ENCODE measurements at regions not wholly inside any gene's neighbourhood (a gene's known extent, or its start where the extent isn't known, plus 50 kb on each side); places are given as distances from the start of the nearest gene placed in this dataset.
"Not testable (repeated sequence)": the region's sequence is repeated elsewhere in the genome, so short reads cannot be mapped to it uniquely, and the experiment has no call there.

DNA sequence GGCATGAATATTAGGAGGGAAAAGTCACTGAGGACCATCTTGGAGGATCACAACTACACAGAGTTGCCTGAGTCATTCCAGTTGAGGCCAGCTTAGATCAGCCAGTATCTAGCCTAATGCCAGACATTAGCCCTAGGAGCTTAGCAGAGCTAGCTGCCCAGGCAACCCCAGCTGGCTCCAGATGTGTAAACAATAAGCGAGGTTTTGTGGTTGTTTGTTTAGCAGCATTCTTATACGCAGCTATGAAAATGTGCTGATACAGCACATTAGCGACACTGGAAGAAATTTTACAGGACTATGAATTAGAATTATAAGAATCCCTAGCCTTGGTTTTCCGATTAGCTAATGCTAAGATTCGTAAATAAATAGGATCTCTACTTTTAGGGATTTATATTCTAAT, 59.3 kb downstream of the BTBD3 start:
- no peak for DNase-seq

DNA sequence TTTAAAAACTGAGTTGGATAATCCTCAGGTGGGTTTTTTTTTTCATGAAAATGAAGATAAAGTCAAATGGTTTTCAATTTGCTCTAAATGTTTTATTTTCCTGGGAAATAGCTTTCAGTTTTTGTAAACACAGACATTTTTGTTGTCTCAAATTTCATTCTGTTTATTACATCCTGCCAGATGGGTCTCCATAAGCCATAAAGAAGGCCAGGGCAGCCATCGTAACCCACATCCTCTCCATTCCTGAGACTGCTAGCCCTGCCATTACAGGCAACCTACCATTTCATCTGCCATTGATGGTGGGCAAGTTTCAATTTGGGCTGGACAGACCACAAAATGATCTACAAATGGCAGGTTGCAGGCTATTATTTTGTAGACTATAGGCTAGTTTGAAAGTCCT, 60.8 kb downstream of the BTBD3 start:
- no peak for DNase-seq

DNA sequence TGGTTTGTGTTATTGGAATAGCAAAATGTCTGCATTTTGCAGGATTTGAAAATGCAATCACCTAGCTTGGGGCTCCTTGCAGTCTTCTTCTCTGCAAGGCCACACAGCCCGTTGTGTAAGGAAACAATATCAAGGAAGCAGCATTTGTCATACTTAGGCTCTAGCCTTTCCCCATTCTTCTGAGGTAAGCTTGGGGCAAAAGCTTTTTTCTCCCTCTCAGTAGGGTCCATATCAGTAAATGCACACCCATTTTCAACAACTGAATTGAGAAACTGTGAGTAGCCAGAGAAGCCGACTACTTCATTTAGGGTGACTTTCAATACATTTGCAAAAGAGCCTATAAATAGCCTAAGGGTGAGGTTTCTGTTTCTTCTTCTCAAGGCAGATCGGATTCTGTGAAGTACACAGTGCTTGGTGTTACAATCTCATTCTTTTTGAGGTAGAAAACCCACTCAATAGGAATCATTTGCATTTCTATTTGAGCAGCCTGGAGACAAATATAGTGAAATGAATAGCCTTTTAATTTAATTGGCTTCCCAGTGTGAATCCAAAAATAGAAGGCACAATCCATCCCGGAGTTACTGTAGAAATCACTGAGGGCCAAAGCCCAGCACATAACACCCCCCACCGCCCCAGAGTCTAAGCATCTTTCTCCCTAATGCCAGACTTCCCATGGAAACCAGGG, 61.8 kb downstream of the BTBD3 start:
- DNase-seq = no peak

DNA sequence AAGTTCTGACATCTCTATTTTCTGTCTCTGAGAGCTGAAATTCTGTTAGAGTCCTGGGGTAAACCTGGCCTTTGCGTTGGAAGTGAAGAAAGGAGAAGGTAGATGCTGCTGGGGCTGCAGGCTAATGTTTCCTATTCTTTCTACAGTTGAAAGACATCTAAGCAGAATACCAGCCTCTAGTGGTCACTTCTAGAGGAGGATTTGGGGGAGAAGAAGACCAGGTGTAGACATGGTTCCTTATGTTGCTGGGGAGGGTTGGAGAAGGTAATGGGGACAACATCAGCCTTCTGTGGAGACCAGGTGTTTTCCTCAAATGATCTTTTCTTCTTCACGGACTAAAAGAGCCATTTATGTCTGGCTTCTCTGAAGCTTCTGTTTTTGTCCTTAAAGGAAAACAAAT, 62.6 kb downstream of the BTBD3 start:
- DNase-seq = no peak

DNA sequence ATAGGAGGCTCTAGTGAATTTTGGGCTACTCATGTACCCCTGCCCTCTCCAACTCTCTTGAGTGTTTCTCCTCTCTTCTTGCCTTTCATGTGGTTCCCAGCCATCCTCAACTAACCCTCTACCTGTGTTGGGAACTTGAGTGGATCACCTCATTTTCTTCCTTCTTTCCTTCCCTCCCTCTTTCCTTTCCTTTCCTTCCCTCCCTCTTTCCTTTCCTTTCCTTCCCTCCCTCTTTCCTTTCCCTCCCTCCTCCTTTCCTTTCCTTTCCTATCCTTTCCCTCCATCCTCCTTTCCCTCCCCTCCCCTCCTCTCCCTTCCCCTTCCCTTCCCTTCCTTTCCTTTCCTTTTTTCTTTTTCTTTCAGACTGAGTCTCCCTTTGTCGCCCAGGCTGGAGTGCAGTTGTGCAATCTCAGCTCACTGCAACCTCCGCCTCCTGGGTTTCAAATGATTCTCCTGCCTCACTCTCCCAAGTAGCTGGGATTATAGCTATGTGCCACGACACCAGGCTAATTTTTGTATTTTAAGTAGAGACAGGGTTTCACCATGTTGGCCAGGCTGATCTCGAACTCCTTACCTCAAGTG, 63.8 kb downstream of the BTBD3 start:
- DNase-seq = no peak

DNA sequence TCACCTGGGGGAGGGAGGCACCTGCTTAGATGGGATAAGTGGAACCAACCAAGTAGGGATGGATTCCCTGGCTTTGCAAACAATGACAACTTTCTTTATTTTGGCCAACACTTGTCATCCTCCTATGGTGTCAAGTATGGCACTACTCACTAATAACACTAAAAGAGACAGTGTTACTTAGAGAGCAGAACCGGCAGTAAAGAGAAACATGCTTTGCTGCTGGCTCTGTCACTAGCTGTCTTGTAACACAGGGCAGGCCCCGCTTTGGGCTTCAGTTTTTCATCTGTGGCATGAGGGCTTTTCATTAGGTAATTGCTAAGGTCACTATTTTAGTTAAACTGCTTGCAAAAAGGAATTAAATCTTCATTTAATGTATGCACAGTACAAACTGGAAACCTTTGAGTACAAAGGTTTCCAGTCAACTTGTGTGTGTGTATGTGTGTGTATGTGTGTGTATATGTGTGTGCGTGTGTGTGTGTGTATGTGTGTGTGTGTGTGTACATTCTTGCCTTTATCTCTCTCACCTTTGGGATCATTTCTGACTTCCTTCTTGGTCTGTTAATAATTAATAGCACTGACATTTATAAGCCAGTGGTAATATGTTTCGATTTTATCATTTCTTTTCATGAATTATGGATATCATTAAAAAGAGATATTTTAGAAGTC, 64.7 kb downstream of the BTBD3 start:
- no peak for DNase-seq

DNA sequence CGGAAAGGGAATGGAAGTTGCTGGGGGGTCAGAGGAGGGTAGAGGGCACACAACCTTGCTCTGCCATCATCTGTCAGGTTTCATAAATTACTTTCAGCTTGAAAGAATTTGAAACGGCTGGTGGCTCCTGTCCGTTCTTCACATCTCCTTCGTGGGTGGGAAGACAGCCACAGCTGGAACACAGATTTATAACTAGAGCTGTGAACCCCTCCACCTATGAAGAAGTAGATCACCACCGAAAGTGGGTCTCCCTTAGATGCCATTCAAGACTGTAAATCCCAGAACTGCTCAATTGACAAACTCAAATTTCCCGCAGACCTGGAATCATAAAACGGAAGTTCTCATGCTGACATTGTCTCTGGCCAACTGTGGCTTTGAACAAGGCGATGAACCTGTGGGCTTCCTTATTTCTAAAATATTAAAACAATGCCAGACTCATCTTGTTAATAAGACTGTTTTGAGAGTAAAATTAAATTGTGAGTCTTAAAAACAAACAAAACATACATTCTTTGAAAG, 65.3 kb downstream of the BTBD3 start:
- DNase-seq = no peak

DNA sequence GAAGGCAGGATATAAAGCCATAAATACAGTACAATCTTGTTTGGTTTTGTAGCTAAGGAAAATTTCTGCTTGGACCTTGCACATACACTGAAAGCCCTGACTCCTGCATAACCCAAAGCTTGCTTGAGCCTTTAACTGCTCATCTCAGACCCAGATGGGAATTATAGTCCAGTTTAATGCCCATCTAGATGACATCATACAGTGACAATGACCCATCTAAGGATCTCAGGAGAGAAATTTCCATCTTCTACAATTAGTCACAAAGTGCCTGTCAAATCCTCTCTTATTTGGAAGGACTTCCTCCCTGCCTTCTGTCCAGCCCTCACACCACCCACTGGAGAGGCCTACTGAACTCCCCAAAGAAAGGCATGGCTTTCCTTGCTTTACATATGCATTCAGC, 69.3 kb downstream of the BTBD3 start:
- no peak for DNase-seq

DNA sequence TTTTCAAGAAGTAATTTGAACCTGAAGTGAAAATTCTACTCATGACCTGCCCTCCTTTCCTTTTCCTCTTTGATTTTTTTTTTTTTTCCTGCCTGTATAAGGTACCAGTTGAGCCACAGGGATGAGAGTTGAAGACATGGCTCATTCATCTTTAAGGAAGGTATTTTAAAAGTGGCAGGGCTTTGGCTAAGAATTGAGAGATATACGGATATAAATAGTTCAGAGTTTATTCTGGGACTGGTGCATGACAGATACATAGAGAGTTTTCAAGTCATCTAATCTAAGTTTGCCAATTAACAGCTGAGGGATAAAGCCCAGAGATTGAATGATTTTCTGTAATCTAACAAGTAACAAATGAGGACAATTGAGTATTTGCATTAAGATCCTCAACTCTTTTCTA, 69.8 kb downstream of the BTBD3 start:
- no peak for DNase-seq

DNA sequence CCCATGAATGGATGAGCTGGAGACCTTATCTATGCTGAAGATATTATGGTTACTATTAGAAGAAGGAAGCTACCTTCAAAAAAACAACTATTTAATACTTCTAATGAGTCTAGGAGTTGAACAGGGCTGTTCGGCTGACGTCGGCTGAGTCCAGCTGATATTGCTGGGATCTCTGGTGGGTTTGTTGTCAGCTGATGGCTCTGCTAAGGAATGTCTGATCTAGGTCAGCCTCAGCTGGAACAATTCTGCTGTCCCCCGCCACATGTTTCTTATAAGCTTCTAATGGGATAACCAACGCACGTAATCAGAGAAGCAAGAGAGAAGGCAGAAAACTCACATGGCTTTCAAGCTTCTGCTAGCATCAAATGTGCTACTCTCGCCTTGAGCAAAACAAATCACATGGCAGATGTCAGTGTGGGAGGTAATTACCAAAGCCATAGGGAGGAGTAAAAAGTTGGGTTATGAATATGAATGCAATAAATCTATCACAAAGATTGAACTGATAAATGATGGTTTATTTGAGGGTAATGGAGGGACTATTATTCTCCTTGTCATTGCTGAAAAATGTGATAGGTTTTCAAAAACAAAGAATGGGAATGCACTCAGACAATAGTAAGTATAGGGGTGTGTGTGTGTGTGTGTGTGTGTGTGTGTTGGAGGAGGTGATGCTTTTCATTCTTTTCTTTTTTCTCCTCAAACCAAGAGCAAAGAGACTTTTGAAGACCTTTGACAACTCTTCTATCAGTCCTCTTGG, 71.5 kb downstream of the BTBD3 start:
- DNase-seq = no peak

DNA sequence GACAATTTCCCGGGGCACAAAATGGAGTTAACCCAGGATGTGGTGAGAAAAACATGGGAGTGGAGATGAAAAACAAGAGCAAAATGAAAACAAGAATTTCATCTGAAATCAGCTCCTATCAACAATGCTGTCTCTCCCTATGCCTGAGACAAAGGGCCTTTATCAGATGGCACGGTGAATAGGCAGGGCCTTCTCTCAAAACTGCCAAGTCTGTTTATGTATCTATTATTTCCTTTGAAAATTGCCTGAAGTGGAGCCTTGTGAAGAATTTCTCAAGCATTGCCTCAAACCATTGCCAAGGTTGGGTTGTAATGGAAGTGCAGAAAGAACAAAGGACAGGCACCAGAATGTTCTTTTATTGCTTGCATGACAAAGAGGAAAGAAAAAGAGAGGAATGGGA, 74.7 kb downstream of the BTBD3 start:
- DNase-seq = no peak

DNA sequence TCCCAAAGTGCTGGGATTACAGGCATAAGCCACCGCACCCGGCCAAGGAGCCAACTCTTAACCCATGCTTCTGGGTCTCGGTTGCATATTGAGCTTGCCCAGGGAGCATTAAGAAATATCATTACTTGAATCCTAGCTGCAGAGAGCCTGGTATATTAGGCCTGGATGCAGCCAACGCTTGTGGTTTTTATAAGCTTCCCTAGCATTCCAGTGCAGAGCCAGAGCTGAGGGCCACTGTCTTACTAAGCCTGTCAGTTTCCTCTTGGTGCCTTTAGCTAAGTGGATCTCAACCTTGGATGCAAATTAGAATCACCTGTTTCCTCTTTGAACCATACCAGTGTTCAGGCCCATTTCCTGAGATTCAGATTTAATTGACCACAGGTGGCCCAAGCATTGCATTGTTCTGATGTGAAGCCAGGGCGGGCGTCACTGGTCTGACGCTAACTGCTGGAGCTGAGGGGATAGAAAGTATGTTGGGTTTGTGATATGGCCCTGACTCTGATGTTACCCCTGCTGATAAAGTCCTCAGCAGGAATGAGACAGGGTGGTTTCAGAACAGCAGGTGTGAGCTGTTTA, 76.3 kb downstream of the BTBD3 start:
- no peak for DNase-seq

DNA sequence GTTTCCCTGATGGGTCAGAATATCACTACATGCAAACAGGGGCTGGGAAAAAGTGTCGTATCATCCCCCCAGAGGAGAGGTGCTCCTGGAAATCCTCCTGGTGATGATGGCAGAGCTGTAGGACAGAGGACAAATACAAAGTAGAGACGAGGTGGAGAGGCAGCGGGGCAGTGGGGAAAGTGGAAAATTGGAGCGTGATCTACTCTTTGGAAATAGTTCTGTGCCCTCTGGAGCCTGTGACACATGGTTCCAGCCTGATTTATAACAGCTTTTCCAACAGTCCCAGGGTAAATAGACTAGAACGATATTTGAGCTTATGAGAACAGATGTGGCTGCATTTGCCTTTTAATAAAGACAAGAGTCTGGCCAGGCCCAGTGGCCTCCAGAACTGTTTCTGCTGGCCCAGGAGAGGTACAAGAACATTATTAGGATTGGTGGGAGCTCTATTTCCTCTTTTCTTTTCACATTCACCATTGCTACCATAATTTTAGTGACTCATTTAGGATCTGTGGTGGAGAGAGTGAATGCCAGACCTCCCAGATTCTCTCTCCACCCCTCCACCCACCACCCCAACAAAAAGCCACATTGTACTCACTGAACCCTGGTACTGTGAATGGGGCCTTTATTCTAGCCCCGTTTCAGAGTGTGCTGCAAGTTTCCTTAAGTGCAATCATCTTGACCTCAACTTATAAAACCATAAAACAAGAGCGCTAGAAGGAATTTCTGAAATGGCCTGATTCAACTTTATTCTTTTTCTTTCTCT, 78.3 kb downstream of the BTBD3 start:
- DNase-seq = no peak

DNA sequence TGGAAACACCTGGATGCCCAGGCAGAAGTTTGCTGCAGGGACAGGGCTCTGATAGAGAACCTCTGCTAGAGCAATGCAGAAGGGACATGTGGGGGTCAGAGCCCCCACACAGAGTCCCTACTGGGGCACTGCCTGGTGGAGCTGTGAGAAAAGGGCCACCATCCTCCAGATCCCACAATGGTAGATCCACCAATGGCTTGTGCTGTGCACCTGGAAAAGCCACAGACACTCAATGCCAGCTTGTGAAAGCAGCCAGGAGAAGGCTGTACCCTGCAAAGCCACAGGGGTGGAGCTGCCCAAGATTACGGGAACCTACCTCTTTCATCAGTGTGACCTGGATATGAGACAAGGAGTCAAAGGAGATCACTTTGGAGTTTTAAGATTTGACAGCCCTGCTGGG, 87.1 kb downstream of the BTBD3 start:
- DNase-seq = not testable (repeated sequence)

DNA sequence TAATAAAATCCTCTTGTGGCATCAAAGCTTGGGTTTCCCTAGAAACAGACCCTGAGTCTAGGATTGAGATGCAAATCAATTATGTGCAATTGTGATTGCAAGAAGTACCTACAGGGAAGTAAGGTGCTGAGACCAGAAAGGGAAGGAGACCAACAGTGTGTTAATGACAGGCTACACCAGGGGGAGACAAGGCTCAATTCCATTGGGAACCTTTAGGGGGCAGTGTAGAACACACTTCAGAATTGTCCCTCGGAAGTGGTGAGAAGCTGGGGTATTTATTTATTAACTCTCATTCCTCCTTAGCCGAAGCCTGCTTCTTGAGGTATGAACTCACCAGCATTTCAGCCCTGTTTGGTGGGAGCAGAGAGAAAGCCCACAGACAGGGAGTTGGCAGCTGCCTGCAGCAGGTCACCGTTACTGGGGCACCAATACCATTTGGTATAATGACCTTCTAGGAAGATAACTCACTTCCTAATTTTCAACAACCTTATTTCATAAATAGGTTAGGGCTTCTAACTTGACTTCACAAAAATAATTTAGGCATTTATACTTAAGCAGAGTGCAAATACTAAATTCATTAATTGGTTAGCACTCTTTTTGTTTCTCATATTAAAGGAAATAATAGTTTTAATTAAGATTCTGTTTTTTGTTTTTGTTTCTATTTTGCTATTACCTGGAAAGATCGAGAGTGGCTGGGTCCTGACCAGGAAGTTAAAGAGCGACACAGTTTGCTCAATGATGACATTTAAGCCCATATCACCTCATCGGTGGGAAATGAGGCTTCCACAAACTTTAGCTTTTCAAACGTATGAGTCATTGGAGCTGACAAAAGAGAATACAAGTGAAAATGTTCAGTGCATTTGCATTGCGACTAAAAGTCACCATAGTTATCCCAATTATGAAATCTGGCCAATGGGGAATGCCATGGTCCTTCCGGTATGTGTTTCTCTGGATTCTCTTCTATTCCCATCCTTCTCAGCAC, 94.8 kb downstream of the BTBD3 start:
- DNase-seq = peak; percentile 4 to 13

DNA sequence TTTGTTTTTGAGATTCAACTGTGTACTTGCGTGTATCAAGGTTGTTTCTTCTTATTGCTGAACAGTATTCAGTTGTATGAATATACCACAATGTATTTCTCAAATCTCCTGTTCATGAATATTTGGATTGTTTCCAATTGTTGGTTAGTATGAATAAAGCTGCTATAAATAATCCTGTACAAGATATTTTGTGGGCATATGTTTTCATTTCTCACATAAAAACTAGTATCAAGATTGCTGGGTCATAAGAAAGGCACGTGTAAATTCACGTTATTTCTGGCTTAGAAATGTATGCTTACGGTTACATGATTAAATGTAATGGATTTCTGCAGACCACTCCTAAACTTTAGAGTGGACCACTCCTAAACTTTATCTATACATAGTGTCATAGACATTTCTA, 96.6 kb downstream of the BTBD3 start:
- DNase-seq = no peak

DNA sequence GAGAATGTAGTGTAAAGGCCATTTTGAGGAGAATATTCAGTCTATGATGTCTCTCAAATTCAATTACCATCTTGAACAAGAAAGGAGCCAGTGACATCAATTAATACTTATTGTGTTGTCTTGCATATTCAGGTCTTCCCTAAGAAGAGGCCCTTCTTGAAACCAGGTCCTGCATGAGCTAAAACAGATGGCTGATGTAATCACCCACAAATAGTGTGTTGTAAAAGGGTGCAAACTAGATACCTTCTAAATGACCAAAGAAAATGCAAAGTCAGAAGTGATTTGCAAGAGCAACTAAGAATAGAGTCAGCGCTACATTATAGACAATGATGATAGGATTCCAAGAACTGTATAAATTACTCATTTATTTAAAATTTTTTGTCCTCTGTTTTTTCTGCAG, 97.0 kb downstream of the BTBD3 start:
- DNase-seq = no peak

DNA sequence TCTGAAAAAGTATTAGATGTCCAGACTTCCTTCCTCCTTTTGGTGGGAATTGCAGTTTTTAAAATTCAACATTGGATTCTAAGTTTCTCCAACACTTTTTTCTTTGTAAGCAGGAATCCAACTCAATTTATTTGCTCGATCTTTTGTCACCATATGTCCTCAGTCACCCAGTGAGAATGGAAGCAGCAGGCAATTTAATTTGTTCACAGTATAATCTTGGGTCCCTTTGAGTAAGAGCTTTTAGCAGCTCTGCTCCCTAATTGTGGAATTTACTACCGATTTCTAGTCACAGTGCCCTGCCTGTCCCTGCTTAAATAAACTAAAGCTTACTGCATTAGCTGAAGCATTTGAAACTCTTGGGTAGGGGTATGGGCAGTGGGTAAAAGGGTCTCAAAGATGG, 98.6 kb downstream of the BTBD3 start:
- no peak for DNase-seq

DNA sequence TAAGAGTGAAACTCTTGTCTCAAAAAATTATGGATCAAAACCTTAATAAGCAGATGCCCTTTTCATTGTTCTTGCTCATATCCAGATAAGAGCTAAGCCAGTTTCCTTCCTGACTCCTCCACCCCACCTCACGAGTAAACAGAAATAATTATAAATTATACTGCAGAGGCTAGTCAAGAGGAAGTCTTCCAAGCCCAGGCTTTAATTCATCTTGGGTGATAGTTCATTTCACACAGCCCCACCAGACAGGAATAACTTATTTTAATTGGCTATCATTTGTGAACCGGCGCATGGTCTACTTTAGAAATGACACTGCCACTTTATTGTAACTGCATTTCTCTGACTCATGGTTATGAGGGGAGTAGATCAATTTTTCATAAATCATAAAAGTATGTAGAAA, 102.0 kb downstream of the BTBD3 start:
- no peak for DNase-seq

DNA sequence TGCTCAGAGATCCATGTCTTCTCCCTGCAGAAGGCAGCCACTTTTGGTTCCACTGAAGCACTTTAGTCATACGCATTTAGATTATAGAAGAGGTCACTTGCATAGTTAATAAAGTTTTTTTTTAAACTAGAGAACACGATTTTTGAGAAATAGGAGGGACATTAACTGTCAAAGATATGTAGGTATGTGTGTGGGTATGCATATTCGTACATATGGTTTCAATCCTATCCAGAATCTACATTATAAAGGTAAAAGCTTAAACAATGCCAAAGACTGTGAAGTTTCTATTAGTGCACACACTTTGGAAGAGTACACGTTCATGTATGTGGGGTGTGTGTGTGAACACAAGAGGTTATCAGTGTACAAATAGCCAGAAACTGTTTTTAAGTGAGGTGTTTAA, 103.2 kb downstream of the BTBD3 start:
- DNase-seq = no peak

DNA sequence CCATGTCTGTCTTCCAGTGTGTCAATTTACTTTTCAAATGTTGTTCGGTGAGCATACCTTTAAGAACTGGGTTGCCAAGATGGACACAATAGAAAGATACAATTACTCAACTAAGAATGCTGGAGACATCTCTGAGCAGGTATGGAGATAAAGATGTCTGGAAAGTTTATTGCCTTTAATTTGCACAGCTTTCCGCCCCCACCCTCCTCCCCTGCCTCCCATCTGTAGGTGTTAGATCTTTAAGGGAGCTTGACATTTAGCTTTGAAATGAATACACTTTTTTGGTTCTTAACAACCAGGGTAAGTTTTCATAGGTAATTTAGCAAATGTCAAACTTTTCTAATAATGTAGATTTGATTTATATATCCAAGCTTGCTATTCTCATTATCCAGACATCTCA, 104.4 kb downstream of the BTBD3 start:
- no peak for DNase-seq
